GM12878 (cell line): ENCODE measurements at regions not wholly inside any gene's neighbourhood (a gene's known extent, or its start where the extent isn't known, plus 50 kb on each side); places are given as distances from the start of the nearest gene placed in this dataset.

ENCODE experiments used
- ATAC-seq: fragments of 200-7000 bp; cut with Tn5 transposase; 3 replicates; pipeline ENCODE4 v1.9.1; 2020; ENCODE audit warnings: mild to moderate bottlenecking, moderate library complexity
- BruUV-seq: library from RNA; stranded (reverse); fragments of 400-500 nt; replicated peaks from 2 replicates; lab custom pipeline; 2021; lab: Mats Ljungman, UMichigan
- CTCF ChIA-PET: fragments of 300-600 bp; sonication (Branson Sonifier 250); formaldehyde crosslinking; extraction: SDS; loops from one replicate; lab custom pipeline; 2021; ENCODE audit warnings: inconsistent platforms; lab: Yijun Ruan, JAX
- POLR2A ChIA-PET: fragments of 350-600 bp; formaldehyde crosslinking; extraction: SDS; loops from one replicate; lab custom pipeline; 2021; ENCODE audit warnings: inconsistent platforms; lab: Charles Lee
- RAD21 ChIA-PET: fragments of 300-600 bp; sonication (Branson Sonifier 250); formaldehyde crosslinking; loops from one replicate; lab custom pipeline; 2023; ENCODE audit warnings: antibody characterized with exemption; ENCODE audit not compliant: unreplicated experiment; lab: Charles Lee
- SMC1A ChIA-PET: fragments of 300-600 bp; sonication (Branson Sonifier 250); formaldehyde crosslinking; loops from one replicate; lab custom pipeline; 2023; ENCODE audit not compliant: unreplicated experiment, uncharacterized antibody; lab: Charles Lee
- DNase-seq: peaks from one replicate; pipeline ENCODE4 v3.0.0-alpha.2; 2011; ENCODE audit warnings: low read depth, low spot score
- FAIRE-seq: peaks from 3 replicates; lab custom pipeline; 2011; peaks lifted over from hg19 to GRCh38; lab: Jason Lieb, UNC
- H2AFZ ChIP-seq: 2 replicates; pipeline ENCODE4 v1.6.0; 2011; ENCODE audit warnings: low read depth, low read length, control low read depth; ENCODE audit not compliant: control insufficient read depth
- H3K27ac ChIP-seq: 2 replicates; pipeline ENCODE4 v1.5.1; 2011; ENCODE audit warnings: control low read depth; ENCODE audit not compliant: control insufficient read depth, insufficient read depth
- H3K27me3 ChIP-seq, 2 experiments: replicated peaks in 1 of 2; 2 replicates each; pipeline versions ENCODE4 v1.6.0 to v1.6.1; 2011; ENCODE audit warnings: low read length in 1 of 2; ENCODE audit not compliant: control insufficient read depth in 2 of 2, insufficient read depth in 2 of 2
- H3K36me3 ChIP-seq, 2 experiments: 2 replicates each; pipeline ENCODE4 v1.5.1; 2011; ENCODE audit warnings: low read length in 1 of 2; ENCODE audit not compliant: control insufficient read depth in 2 of 2, insufficient read depth in 2 of 2
- H3K4me1 ChIP-seq: 2 replicates; pipeline ENCODE4 v1.6.1; 2011; ENCODE audit warnings: mild to moderate bottlenecking, low read length, moderate library complexity, mixed read lengths; ENCODE audit not compliant: control insufficient read depth, insufficient read depth
- H3K4me2 ChIP-seq: 2 replicates; pipeline ENCODE4 v1.6.0; 2011; ENCODE audit warnings: control low read depth; ENCODE audit not compliant: control insufficient read depth, insufficient read depth
- H3K4me3 ChIP-seq: fragments of 200-600 bp; sonication (generic); 2 replicates; pipeline ENCODE4 v1.5.1; 2016
- H3K79me2 ChIP-seq: 2 replicates; pipeline ENCODE4 v1.6.0; 2011; ENCODE audit warnings: low read length; ENCODE audit not compliant: control insufficient read depth, insufficient read depth
- H3K9ac ChIP-seq: 2 replicates; pipeline ENCODE4 v1.8.0; 2011; ENCODE audit warnings: low read length, control low read depth, mixed read lengths; ENCODE audit not compliant: control insufficient read depth, insufficient read depth
- H3K9me3 ChIP-seq: replicated peaks from 3 replicates; pipeline ENCODE4 v1.5.1; 2011; ENCODE audit warnings: mild to moderate bottlenecking, low read length; ENCODE audit not compliant: control insufficient read depth, insufficient read depth
- H4K20me1 ChIP-seq: 2 replicates; pipeline ENCODE4 v1.6.0; 2011; ENCODE audit not compliant: control insufficient read depth, insufficient read depth
- FOS ChIP-seq: IDR thresholded peaks from 3 replicates; pipeline ENCODE4 v1.6.1; 2011; ENCODE audit warnings: borderline replicate concordance; ENCODE audit not compliant: insufficient read length; ENCODE audit errors: extremely low read depth
- HCFC1 ChIP-seq: fragments of 150-350 bp; IDR thresholded peaks from 2 replicates; pipeline ENCODE4 v1.6.1; 2014; ENCODE audit warnings: low read length
- IKZF2 ChIP-seq, 2 experiments: fragments of 450-650 bp; IDR thresholded peaks; 2 replicates each; pipeline ENCODE4 v1.6.1; 2017; ENCODE audit warnings: mild to moderate bottlenecking in 2 of 2, moderate library complexity in 2 of 2
- IRF4 ChIP-seq: IDR thresholded peaks from 2 replicates; pipeline ENCODE4 v1.6.1; 2011; ENCODE audit warnings: low read depth, low read length
- JUNB ChIP-seq: IDR thresholded peaks from 2 replicates; pipeline ENCODE4 v1.6.1; 2016; ENCODE audit warnings: antibody characterized with exemption, mild to moderate bottlenecking
- KDM1A ChIP-seq: fragments of 200-600 bp; sonication (generic); IDR thresholded peaks from 2 replicates; pipeline ENCODE4 v1.6.1; 2016; ENCODE audit warnings: borderline replicate concordance
- MTA2 ChIP-seq: fragments of 450-650 bp; IDR thresholded peaks from 2 replicates; pipeline ENCODE4 v1.6.1; 2016; ENCODE audit warnings: low read depth, mild to moderate bottlenecking, moderate library complexity
- MYB ChIP-seq: fragments of 150-350 bp; IDR thresholded peaks from 2 replicates; pipeline ENCODE4 v1.6.1; 2014; ENCODE audit warnings: mild to moderate bottlenecking, low read depth, low read length, borderline replicate concordance
- PML ChIP-seq: IDR thresholded peaks from 2 replicates; pipeline ENCODE4 v1.6.1; 2012; ENCODE audit warnings: low read length, inconsistent platforms
- SIX5 ChIP-seq: IDR thresholded peaks from 2 replicates; pipeline ENCODE4 v1.6.1; 2011; ENCODE audit warnings: mild to moderate bottlenecking, low read depth, low read length, moderate library complexity; ENCODE audit not compliant: severe bottlenecking
- SMC3 ChIP-seq: IDR thresholded peaks from 2 replicates; pipeline ENCODE4 v1.6.1; 2011; ENCODE audit warnings: low read length, improper control_type of control experiment, borderline replicate concordance
- TBL1XR1 ChIP-seq: IDR thresholded peaks from 2 replicates; pipeline ENCODE4 v1.6.1; 2012; ENCODE audit warnings: low read depth, low read length, improper control_type of control experiment
- WRNIP1 ChIP-seq: IDR thresholded peaks from 2 replicates; pipeline ENCODE4 v1.6.1; 2011; ENCODE audit warnings: low read depth, low read length, improper control_type of control experiment, borderline replicate concordance
- ZNF24 ChIP-seq: fragments of 450-650 bp; IDR thresholded peaks from 2 replicates; pipeline ENCODE4 v1.6.1; 2017; ENCODE audit warnings: antibody characterized with exemption, mild to moderate bottlenecking
- WGBS: methylation state at CpG from one replicate; pipeline ENCODE4 v1.1.6; 2016; ENCODE audit warnings: low lambda C conversion rate; ENCODE audit not compliant: insufficient replicate concordance, insufficient coverage; ENCODE audit errors: missing lambda C conversion rate; 5-methylcytosine and 5-hydroxymethylcytosine counted together
- in situ Hi-C: fragments of 300-500 bp; cut with MboI; formaldehyde crosslinking; loops from 9 replicates; pipeline ENCODE4 v1.14.3; 2018; ENCODE audit warnings: mixed read lengths
- intact Hi-C: fragments of 100-400 bp; cut with micrococcal nuclease; formaldehyde crosslinking; loops from one replicate; pipeline ENCODE4 v1.14.2; 2022; ENCODE audit not compliant: unreplicated experiment
- TF ChIP-seq, protein P1 (sequence below): fragments of 450-650 bp; IDR thresholded peaks from 2 replicates; pipeline ENCODE4 v1.6.1; 2017; ENCODE audit warnings: mild to moderate bottlenecking, moderate library complexity
- TF ChIP-seq, protein P2 (sequence below): fragments of 450-650 bp; IDR thresholded peaks from 2 replicates; pipeline ENCODE4 v1.6.1; 2016; ENCODE audit warnings: mild to moderate bottlenecking, moderate library complexity, borderline replicate concordance
- TF ChIP-seq, protein P3 (sequence below): fragments of 450-650 bp; IDR thresholded peaks from 2 replicates; pipeline ENCODE4 v1.6.1; 2018; ENCODE audit warnings: borderline replicate concordance, mild to moderate bottlenecking; ENCODE audit not compliant: partially characterized antibody

DNA sequence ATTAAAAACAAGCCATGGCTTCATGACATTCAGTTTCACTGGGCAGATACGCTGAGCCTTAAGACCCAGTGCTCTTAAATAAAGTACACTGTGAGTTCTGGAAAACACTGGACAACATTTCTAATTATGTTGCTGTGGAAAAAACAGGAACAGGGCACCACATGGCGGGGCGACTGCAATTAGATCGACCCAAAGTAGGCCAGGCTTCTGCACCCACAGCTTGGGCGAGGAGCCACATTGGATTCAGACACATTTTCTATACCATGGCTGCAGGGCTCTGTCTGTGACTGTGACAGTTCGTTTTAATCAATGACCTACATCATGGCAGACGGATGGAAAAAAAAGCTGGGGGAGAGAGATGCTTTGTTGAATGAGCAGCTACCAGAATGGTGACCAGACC, 227.2 kb upstream of the HS6ST1 start:
- ChIA-PET RAD21 (no interaction called here), POLR2A (no interaction called here), CTCF (no interaction called here), SMC1A (no interaction called here)
- no peak overlapping the region for H2AFZ ChIP-seq
- no peaks in the 10 kb centered on the region for H3K36me3 ChIP-seq
- BruUV-seq = no TSS peak
- no peak overlapping the region for H3K4me2 ChIP-seq
- no peaks in the 10 kb centered on the region for H3K4me1 ChIP-seq
- H3K4me3 ChIP-seq = no peak overlapping the region
- WGBS = 30% methylated on average over 7 of the region's 7 CpGs
- no peaks in the 10 kb centered on the region for H3K9me3 ChIP-seq
- no peaks in the 10 kb centered on the region; a peak in 1 of 4 replicates for H3K27me3 ChIP-seq
- H3K27ac ChIP-seq = no peak overlapping the region
- H4K20me1 ChIP-seq = no peaks in the 10 kb centered on the region
- no peaks in the 10 kb centered on the region for H3K79me2 ChIP-seq
- FAIRE-seq (no peak), DNase-seq (no peak), ATAC-seq (no peak)
- in situ Hi-C loops = no loop called here
- no peak overlapping the region for H3K9ac ChIP-seq
- intact Hi-C loops = no loop called here
- no peak for TF ChIP-seq IKZF2 (IDR thresholded peaks at IDR 0.05)
- TF ChIP-seq ZNF24 = no peak
- no peak for TF ChIP-seq SIX5
- TF ChIP-seq, protein P1, sequence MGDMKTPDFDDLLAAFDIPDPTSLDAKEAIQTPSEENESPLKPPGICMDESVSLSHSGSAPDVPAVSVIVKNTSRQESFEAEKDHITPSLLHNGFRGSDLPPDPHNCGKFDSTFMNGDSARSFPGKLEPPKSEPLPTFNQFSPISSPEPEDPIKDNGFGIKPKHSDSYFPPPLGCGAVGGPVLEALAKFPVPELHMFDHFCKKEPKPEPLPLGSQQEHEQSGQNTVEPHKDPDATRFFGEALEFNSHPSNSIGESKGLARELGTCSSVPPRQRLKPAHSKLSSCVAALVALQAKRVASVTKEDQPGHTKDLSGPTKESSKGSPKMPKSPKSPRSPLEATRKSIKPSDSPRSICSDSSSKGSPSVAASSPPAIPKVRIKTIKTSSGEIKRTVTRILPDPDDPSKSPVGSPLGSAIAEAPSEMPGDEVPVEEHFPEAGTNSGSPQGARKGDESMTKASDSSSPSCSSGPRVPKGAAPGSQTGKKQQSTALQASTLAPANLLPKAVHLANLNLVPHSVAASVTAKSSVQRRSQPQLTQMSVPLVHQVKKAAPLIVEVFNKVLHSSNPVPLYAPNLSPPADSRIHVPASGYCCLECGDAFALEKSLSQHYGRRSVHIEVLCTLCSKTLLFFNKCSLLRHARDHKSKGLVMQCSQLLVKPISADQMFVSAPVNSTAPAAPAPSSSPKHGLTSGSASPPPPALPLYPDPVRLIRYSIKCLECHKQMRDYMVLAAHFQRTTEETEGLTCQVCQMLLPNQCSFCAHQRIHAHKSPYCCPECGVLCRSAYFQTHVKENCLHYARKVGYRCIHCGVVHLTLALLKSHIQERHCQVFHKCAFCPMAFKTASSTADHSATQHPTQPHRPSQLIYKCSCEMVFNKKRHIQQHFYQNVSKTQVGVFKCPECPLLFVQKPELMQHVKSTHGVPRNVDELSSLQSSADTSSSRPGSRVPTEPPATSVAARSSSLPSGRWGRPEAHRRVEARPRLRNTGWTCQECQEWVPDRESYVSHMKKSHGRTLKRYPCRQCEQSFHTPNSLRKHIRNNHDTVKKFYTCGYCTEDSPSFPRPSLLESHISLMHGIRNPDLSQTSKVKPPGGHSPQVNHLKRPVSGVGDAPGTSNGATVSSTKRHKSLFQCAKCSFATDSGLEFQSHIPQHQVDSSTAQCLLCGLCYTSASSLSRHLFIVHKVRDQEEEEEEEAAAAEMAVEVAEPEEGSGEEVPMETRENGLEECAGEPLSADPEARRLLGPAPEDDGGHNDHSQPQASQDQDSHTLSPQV = no peak
- no peak for TF ChIP-seq MYB
- TF ChIP-seq, protein P2, sequence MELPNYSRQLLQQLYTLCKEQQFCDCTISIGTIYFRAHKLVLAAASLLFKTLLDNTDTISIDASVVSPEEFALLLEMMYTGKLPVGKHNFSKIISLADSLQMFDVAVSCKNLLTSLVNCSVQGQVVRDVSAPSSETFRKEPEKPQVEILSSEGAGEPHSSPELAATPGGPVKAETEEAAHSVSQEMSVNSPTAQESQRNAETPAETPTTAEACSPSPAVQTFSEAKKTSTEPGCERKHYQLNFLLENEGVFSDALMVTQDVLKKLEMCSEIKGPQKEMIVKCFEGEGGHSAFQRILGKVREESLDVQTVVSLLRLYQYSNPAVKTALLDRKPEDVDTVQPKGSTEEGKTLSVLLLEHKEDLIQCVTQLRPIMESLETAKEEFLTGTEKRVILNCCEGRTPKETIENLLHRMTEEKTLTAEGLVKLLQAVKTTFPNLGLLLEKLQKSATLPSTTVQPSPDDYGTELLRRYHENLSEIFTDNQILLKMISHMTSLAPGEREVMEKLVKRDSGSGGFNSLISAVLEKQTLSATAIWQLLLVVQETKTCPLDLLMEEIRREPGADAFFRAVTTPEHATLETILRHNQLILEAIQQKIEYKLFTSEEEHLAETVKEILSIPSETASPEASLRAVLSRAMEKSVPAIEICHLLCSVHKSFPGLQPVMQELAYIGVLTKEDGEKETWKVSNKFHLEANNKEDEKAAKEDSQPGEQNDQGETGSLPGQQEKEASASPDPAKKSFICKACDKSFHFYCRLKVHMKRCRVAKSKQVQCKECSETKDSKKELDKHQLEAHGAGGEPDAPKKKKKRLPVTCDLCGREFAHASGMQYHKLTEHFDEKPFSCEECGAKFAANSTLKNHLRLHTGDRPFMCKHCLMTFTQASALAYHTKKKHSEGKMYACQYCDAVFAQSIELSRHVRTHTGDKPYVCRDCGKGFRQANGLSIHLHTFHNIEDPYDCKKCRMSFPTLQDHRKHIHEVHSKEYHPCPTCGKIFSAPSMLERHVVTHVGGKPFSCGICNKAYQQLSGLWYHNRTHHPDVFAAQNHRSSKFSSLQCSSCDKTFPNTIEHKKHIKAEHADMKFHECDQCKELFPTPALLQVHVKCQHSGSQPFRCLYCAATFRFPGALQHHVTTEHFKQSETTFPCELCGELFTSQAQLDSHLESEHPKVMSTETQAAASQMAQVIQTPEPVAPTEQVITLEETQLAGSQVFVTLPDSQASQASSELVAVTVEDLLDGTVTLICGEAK = no peak
- no peak for TF ChIP-seq SMC3
- TF ChIP-seq HCFC1 = no peak
- TF ChIP-seq, protein P3, sequence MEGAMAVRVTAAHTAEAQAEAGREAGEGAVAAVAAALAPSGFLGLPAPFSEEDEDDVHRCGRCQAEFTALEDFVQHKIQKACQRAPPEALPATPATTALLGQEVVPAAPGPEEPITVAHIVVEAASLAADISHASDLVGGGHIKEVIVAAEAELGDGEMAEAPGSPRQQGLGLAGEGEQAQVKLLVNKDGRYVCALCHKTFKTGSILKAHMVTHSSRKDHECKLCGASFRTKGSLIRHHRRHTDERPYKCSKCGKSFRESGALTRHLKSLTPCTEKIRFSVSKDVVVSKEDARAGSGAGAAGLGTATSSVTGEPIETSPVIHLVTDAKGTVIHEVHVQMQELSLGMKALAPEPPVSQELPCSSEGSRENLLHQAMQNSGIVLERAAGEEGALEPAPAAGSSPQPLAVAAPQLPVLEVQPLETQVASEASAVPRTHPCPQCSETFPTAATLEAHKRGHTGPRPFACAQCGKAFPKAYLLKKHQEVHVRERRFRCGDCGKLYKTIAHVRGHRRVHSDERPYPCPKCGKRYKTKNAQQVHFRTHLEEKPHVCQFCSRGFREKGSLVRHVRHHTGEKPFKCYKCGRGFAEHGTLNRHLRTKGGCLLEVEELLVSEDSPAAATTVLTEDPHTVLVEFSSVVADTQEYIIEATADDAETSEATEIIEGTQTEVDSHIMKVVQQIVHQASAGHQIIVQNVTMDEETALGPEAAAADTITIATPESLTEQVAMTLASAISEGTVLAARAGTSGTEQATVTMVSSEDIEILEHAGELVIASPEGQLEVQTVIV = no peak
- no peak for TF ChIP-seq TBL1XR1
- no peak for TF ChIP-seq JUNB
- TF ChIP-seq IRF4 = no peak
- TF ChIP-seq WRNIP1 = no peak
- no peak for TF ChIP-seq MTA2
- TF ChIP-seq FOS = no peak
- TF ChIP-seq KDM1A = no peak
- TF ChIP-seq PML = no peak
